ENCODE measurements at regions not wholly inside any gene's neighbourhood (a gene's known extent, or its start where the extent isn't known, plus 50 kb on each side); places are given as distances from the start of the nearest gene placed in this dataset.

DNA sequence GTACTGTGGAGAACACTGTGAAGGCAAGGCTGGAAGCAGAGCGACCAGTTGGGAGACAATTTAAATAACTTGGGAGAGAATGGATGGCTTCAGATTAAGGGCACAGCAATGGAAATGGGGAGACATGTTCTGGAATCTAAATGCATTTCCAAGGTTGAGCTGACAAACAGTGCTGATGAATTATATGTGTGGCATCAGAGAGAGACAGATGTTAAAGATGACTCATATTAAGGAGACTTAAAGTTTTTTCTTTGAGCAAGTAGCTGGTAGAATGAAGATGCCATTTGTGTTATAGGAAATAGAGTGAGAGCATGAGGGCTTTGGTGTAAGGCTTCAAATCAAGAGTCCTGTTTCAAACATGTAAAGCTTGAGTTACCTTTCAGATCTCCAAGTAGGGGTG, 441.8 kb downstream of the SETBP1 start:
- TF ChIP-seq, protein P1, sequence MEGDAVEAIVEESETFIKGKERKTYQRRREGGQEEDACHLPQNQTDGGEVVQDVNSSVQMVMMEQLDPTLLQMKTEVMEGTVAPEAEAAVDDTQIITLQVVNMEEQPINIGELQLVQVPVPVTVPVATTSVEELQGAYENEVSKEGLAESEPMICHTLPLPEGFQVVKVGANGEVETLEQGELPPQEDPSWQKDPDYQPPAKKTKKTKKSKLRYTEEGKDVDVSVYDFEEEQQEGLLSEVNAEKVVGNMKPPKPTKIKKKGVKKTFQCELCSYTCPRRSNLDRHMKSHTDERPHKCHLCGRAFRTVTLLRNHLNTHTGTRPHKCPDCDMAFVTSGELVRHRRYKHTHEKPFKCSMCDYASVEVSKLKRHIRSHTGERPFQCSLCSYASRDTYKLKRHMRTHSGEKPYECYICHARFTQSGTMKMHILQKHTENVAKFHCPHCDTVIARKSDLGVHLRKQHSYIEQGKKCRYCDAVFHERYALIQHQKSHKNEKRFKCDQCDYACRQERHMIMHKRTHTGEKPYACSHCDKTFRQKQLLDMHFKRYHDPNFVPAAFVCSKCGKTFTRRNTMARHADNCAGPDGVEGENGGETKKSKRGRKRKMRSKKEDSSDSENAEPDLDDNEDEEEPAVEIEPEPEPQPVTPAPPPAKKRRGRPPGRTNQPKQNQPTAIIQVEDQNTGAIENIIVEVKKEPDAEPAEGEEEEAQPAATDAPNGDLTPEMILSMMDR (IDR thresholded peaks at IDR 0.05; ENCODE audit: insufficient read depth, low read depth, low read length), result no peak
- no peak for TF ChIP-seq EZH2 (IDR thresholded peaks at IDR 0.05; ENCODE audit: insufficient read depth, low read length)

Measured in astrocyte (in vitro differentiated cells and primary cell).